Activated CD8-positive, alpha-beta memory T cell treated with anti-CD3 and anti-CD28 coated beads for 36 hours (primary cell): ENCODE measurements at regions not wholly inside any gene's neighbourhood (a gene's known extent, or its start where the extent isn't known, plus 50 kb on each side); places are given as distances from the start of the nearest gene placed in this dataset.
"Not testable (repeated sequence)": the region's sequence is repeated elsewhere in the genome, so short reads cannot be mapped to it uniquely, and the experiment has no call there.

Source experiments
- CTCF ChIA-PET: fragments of 350-600 bp; sonication (Branson Sonifier 250); formaldehyde crosslinking; loops from one replicate; lab custom pipeline; 2021; ENCODE audit warnings: antibody characterized with exemption; lab: Charles Lee
- POLR2A ChIA-PET: fragments of 350-600 bp; sonication (Branson Sonifier 250); formaldehyde crosslinking; loops from one replicate; lab custom pipeline; 2021; ENCODE audit warnings: antibody characterized with exemption; lab: Charles Lee

GRCh38 chr17:62215891-62216290 lies 150.8 kb upstream of the MED13 start:
- CTCF ChIA-PET, POLR2A ChIA-PET: not testable (repeated sequence)

- POLR2A ChIA-PET: no interaction called here
- CTCF ChIA-PET: no interaction called here
Measured at GRCh38 chr17:62206550-62206949, 141.5 kb upstream of the MED13 start.

- POLR2A ChIA-PET: not testable (repeated sequence)
Measured at GRCh38 chr17:62197156-62197555, 132.1 kb upstream of the MED13 start.

GRCh38 chr17:62196587-62196986 lies 131.5 kb upstream of the MED13 start:
- CTCF ChIA-PET: interaction anchor here (0.8 kb wide), 1 partner anchor 9 kb away, joined by 3 read pairs; no protein-coding TSS in a partner anchor

More at GRCh38 chr17:62197156-62197555, 132.1 kb upstream of the MED13 start:
- CTCF ChIA-PET: not testable (repeated sequence)

GRCh38 chr17:62194401-62194800 lies 129.3 kb upstream of the MED13 start:
- POLR2A ChIA-PET: no interaction called here
- CTCF ChIA-PET: no interaction called here

More at GRCh38 chr17:62196587-62196986, 131.5 kb upstream of the MED13 start:
- POLR2A ChIA-PET: not testable (repeated sequence)

- CTCF ChIA-PET: no interaction called here
- POLR2A ChIA-PET: no interaction called here
Measured at GRCh38 chr17:62193249-62193648, 128.2 kb upstream of the MED13 start.

- POLR2A ChIA-PET: no interaction called here
Measured at GRCh38 chr17:62191390-62192361, 126.6 kb upstream of the MED13 start.

GRCh38 chr17:62189377-62189776 lies 124.3 kb upstream of the MED13 start:
- ChIA-PET POLR2A (no interaction called here), CTCF (interaction anchor here (1.2 kb wide), 1 partner anchor 15 kb away, joined by 3 read pairs; no protein-coding TSS in a partner anchor)

More at GRCh38 chr17:62191390-62192361, 126.6 kb upstream of the MED13 start:
- CTCF ChIA-PET: no interaction called here

GRCh38 chr17:62188713-62189112 lies 123.6 kb upstream of the MED13 start:
- ChIA-PET POLR2A (no interaction called here), CTCF (interaction anchor here (1.2 kb wide), 1 partner anchor 15 kb away, joined by 3 read pairs; no protein-coding TSS in a partner anchor)

GRCh38 chr17:62187681-62188080 lies 122.6 kb upstream of the MED13 start:
- CTCF ChIA-PET: interaction anchor here (0.9 kb wide), 1 partner anchor 9 kb away, joined by 3 read pairs; no protein-coding TSS in a partner anchor

GRCh38 chr17:62186841-62187240 lies 121.8 kb upstream of the MED13 start:
- POLR2A ChIA-PET: no interaction called here
- CTCF ChIA-PET: interaction anchor here (0.9 kb wide), 1 partner anchor 10 kb away, joined by 3 read pairs; no protein-coding TSS in a partner anchor

More at GRCh38 chr17:62187681-62188080, 122.6 kb upstream of the MED13 start:
- POLR2A ChIA-PET: no interaction called here

- POLR2A ChIA-PET: no interaction called here
- CTCF ChIA-PET: no interaction called here
Measured at GRCh38 chr17:62180772-62181171, 115.7 kb upstream of the MED13 start.

- CTCF ChIA-PET: no interaction called here
- POLR2A ChIA-PET: no interaction called here
Measured at GRCh38 chr17:62179525-62180161, 114.6 kb upstream of the MED13 start.

- CTCF ChIA-PET: no interaction called here
- POLR2A ChIA-PET: no interaction called here
Measured at GRCh38 chr17:62178579-62178978, 113.5 kb upstream of the MED13 start.

- ChIA-PET POLR2A (no interaction called here), CTCF (no interaction called here)
Measured at GRCh38 chr17:62172492-62173291, 107.6 kb upstream of the MED13 start.

- ChIA-PET POLR2A (no interaction called here), CTCF (no interaction called here)
Measured at GRCh38 chr17:62167076-62167475, 102.0 kb upstream of the MED13 start.

- ChIA-PET POLR2A (no interaction called here), CTCF (no interaction called here)
Measured at GRCh38 chr17:62164747-62165722, 100.0 kb upstream of the MED13 start.

- ChIA-PET CTCF (no interaction called here), POLR2A (no interaction called here)
Measured at GRCh38 chr17:62163847-62164246, 98.8 kb upstream of the MED13 start.
